Sigmoid colon (tissue), 4 donors: ENCODE measurements at regions not wholly inside any gene's neighbourhood (a gene's known extent, or its start where the extent isn't known, plus 50 kb on each side); places are given as distances from the start of the nearest gene placed in this dataset.

ENCODE experiments used
- CTCF ChIP-seq, 4 experiments: fragments of 450-650 bp in 3 of 4; fragments of 200-600 bp in 1 of 4; IDR thresholded peaks; one replicate each; pipeline ENCODE4 v1.5.1; 2016 to 2019; ENCODE audit warnings: antibody characterized with exemption in 4 of 4, mild to moderate bottlenecking in 3 of 4, moderate library complexity in 2 of 4
- EP300 ChIP-seq, 4 donors: sonication (generic); formaldehyde crosslinking; IDR thresholded peaks; one replicate each; pipeline ENCODE4 v1.6.1; 2017; ENCODE audit warnings: antibody characterized with exemption in 4 of 4
- POLR2A ChIP-seq, 2 donors: fragments of 450-650 bp; IDR thresholded peaks; one replicate each; pipeline ENCODE4 v1.6.1; 2016; ENCODE audit warnings: antibody characterized with exemption in 2 of 2, mild to moderate bottlenecking in 2 of 2, moderate library complexity in 2 of 2
- POLR2AphosphoS5 ChIP-seq, 4 donors: sonication (generic); formaldehyde crosslinking; IDR thresholded peaks; one replicate each; pipeline ENCODE4 v1.6.1; 2017; ENCODE audit warnings: antibody characterized with exemption in 4 of 4

GRCh38 chr10:21095073-21095472 lies 198.0 kb upstream of the NEBL start:
- TF ChIP-seq POLR2A (IDR thresholded peaks at IDR 0.05), result no peak
- no peak for TF ChIP-seq CTCF (IDR thresholded peaks at IDR 0.05)
- no peak for TF ChIP-seq POLR2AphosphoS5 (IDR thresholded peaks at IDR 0.05)
- no peak for TF ChIP-seq EP300 (IDR thresholded peaks at IDR 0.05)
